Right lobe of liver (tissue), 4 donors: ENCODE measurements at regions not wholly inside any gene's neighbourhood (a gene's known extent, or its start where the extent isn't known, plus 50 kb on each side); places are given as distances from the start of the nearest gene placed in this dataset.

Experiments
- POLR2A ChIP-seq: fragments of 450-650 bp; IDR thresholded peaks from one replicate; pipeline ENCODE4 v1.6.1; 2017; ENCODE audit warnings: antibody characterized with exemption, mild to moderate bottlenecking
- TF ChIP-seq, protein P1 (sequence below), 4 donors: fragments of 200-600 bp in 3 of 4; fragments of 450-650 bp in 1 of 4; IDR thresholded peaks; one replicate each; pipeline versions ENCODE4 v1.5.1 to v1.8.0; 2016 to 2022; ENCODE audit warnings: antibody characterized with exemption in 4 of 4, mild to moderate bottlenecking in 2 of 4
- donor health status: DM: no; HTN: no; CAD: no.
- donor health status: DM: no; HTN: no; CAD: no.
- donor health status: DM: no; HTN: yes; CAD: no.

DNA sequence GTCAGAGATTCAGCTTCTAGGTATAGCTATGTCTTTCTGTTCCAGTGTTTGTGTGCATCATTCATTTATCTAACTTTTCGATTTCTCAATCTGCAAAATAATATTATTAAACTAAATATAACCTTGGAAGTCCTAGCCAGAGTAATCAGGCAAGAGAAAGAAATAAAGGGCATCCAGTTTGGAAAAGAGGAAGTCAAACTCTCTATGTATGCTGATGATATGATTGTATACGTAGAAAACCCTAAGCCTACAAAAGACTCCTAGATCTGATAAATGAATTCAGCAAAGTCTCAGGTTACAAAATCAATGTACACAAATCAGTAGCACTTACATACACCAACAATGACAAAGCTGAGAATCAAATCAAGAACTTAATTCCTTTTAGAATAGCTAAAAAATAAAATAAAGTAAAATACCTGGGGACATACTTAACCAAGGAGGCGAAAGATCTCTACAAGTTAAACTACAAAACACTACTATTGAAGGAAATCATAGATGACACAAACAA, 718.2 kb downstream of the NTRK3 start:
- TF ChIP-seq, protein P1, sequence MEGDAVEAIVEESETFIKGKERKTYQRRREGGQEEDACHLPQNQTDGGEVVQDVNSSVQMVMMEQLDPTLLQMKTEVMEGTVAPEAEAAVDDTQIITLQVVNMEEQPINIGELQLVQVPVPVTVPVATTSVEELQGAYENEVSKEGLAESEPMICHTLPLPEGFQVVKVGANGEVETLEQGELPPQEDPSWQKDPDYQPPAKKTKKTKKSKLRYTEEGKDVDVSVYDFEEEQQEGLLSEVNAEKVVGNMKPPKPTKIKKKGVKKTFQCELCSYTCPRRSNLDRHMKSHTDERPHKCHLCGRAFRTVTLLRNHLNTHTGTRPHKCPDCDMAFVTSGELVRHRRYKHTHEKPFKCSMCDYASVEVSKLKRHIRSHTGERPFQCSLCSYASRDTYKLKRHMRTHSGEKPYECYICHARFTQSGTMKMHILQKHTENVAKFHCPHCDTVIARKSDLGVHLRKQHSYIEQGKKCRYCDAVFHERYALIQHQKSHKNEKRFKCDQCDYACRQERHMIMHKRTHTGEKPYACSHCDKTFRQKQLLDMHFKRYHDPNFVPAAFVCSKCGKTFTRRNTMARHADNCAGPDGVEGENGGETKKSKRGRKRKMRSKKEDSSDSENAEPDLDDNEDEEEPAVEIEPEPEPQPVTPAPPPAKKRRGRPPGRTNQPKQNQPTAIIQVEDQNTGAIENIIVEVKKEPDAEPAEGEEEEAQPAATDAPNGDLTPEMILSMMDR (IDR thresholded peaks at IDR 0.05) = no peak
- TF ChIP-seq POLR2A = no peak
